Uterus (tissue), 3 donors: ENCODE measurements at regions not wholly inside any gene's neighbourhood (a gene's known extent, or its start where the extent isn't known, plus 50 kb on each side); places are given as distances from the start of the nearest gene placed in this dataset.

Source experiments
- DNase-seq, 2 donors: peaks; one replicate each; pipeline ENCODE4 v3.0.0-alpha.2; 2019 to 2020
- H3K27ac ChIP-seq, 2 donors: fragments of 200-600 bp; sonication (generic); 1 replicate in 1 of 2; 2 replicates in 1 of 2; pipeline ENCODE4 v1.5.1; 2016 to 2018
- H3K27me3 ChIP-seq, 2 donors: fragments of 200-600 bp; sonication (generic); one replicate each; pipeline ENCODE4 v1.5.1; 2018 to 2019; ENCODE audit warnings: control low read depth in 1 of 2
- H3K36me3 ChIP-seq, 2 donors: fragments of 200-600 bp; sonication (generic); one replicate each; pipeline ENCODE4 v1.5.1; 2019; ENCODE audit warnings: control low read depth in 1 of 2
- H3K4me1 ChIP-seq, 2 donors: fragments of 200-600 bp; sonication (generic); one replicate each; pipeline ENCODE4 v1.5.1; 2018 to 2019; ENCODE audit warnings: control low read depth in 1 of 2
- H3K4me3 ChIP-seq, 2 donors: fragments of 200-600 bp; sonication (generic); 1 replicate in 1 of 2; 2 replicates in 1 of 2; pipeline ENCODE4 v1.5.1; 2018 to 2019; ENCODE audit warnings: mild to moderate bottlenecking in 1 of 2
- H3K9me3 ChIP-seq, 2 donors: fragments of 200-600 bp; sonication (generic); one replicate each; pipeline ENCODE4 v1.5.1; 2019; ENCODE audit warnings: control low read depth in 1 of 2
- POLR2A ChIP-seq, 2 donors: fragments of 450-650 bp; IDR thresholded peaks; one replicate each; pipeline ENCODE4 v1.6.1; 2016; ENCODE audit warnings: antibody characterized with exemption in 2 of 2, mild to moderate bottlenecking in 1 of 2, moderate library complexity in 1 of 2
- intact Hi-C: fragments of 100-400 bp; cut with DNase I; formaldehyde crosslinking; loops from one replicate; pipeline ENCODE4 v1.15.1; 2023; ENCODE audit warnings: low total_unique reads
- TF ChIP-seq, protein P1 (sequence below), 4 experiments: fragments of 200-600 bp in 2 of 4; fragments of 450-650 bp in 2 of 4; sonication (generic) in 2 of 4; IDR thresholded peaks; one replicate each; pipeline ENCODE4 v1.5.1; 2016 to 2019; ENCODE audit warnings: antibody characterized with exemption in 4 of 4, mild to moderate bottlenecking in 2 of 4, moderate library complexity in 1 of 4
- donor health status: DM: yes; HTN: yes; CAD: no.

DNA sequence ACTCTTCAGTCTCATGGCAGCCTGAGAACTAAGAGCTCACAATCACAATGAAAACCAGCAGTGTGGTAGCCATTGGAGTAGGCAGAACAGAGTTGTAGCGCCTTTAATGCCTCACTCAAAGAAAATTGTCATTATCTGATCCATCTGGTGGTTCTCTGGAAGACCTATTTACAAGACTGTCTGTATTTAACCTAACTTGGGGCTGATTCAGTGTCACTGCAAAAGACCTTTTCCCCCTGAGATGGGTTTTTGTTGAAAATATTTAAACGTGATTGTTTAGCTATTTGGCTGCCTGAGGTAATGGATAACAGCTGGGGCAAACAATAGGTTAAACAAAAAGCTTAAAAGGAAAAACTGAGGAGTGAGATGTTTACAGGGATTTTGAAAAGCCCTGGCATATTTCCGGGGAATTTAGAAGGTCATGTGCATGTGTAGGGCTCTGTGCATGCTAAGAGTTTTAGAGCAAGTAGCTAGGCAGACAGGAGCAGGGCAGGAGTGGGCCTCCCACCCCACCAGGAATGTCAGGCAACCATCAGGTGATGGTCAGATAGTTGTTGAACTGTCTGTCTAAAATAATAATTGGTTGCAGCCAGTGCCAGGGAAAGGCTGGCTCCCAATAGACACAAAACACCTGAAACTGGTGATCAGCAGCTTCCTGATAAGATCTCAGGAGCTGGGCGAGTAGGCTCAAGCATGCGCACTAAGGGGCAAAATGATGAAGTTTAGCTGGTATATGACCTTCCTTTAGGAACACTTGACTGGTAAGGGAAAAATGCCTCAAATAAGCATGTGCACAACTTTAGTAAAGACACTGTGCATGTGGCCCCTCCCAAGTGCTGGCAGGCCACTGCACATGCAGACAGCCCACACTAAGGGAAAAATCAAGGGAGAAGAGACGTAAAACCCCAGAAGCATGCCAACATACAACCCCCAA is 70.8 kb upstream of the AKIRIN2 start:
- H3K27ac ChIP-seq: no peak overlapping the region
- no peaks in the 10 kb centered on the region for H3K4me1 ChIP-seq
- no peaks in the 10 kb centered on the region for H3K27me3 ChIP-seq
- intact Hi-C loops: no loop called here
- H3K4me3 ChIP-seq: no peak overlapping the region
- TF ChIP-seq, protein P1, sequence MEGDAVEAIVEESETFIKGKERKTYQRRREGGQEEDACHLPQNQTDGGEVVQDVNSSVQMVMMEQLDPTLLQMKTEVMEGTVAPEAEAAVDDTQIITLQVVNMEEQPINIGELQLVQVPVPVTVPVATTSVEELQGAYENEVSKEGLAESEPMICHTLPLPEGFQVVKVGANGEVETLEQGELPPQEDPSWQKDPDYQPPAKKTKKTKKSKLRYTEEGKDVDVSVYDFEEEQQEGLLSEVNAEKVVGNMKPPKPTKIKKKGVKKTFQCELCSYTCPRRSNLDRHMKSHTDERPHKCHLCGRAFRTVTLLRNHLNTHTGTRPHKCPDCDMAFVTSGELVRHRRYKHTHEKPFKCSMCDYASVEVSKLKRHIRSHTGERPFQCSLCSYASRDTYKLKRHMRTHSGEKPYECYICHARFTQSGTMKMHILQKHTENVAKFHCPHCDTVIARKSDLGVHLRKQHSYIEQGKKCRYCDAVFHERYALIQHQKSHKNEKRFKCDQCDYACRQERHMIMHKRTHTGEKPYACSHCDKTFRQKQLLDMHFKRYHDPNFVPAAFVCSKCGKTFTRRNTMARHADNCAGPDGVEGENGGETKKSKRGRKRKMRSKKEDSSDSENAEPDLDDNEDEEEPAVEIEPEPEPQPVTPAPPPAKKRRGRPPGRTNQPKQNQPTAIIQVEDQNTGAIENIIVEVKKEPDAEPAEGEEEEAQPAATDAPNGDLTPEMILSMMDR (IDR thresholded peaks at IDR 0.05): no peak
- no peak for TF ChIP-seq POLR2A (IDR thresholded peaks at IDR 0.05)
- H3K9me3 ChIP-seq: no peaks in the 10 kb centered on the region
- no peaks in the 10 kb centered on the region for H3K36me3 ChIP-seq
- no peak for DNase-seq

DNA sequence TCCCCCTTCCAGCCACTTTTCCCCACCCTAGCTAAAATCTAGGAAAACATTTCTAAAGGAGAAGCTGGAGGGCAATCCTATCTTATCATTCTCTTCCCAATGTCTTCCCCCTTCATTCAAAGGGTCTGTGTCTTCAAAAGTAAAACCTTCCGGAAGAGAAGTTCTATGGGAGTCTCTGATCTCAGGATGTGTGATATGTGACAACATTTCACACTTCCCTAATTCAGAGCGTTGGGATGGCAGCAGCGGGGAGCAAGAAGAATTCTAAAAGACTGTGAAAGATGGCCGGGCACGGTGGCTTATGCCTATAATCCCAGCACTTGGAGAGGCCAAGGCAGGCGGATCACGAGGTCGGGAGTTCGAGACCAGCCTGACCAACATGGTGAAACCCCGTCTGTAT is 65.4 kb upstream of the AKIRIN2 start:
- H3K27me3 ChIP-seq: no peaks in the 10 kb centered on the region
- H3K27ac ChIP-seq: no peak overlapping the region
- no peak overlapping the region for H3K4me3 ChIP-seq
- no peak for DNase-seq
- no peaks in the 10 kb centered on the region for H3K9me3 ChIP-seq
- H3K4me1 ChIP-seq: no peaks in the 10 kb centered on the region
- H3K36me3 ChIP-seq: no peaks in the 10 kb centered on the region
- no peak for TF ChIP-seq POLR2A (IDR thresholded peaks at IDR 0.05)
- TF ChIP-seq, protein P1 (IDR thresholded peaks at IDR 0.05): no peak
- intact Hi-C loops: no loop called here

DNA sequence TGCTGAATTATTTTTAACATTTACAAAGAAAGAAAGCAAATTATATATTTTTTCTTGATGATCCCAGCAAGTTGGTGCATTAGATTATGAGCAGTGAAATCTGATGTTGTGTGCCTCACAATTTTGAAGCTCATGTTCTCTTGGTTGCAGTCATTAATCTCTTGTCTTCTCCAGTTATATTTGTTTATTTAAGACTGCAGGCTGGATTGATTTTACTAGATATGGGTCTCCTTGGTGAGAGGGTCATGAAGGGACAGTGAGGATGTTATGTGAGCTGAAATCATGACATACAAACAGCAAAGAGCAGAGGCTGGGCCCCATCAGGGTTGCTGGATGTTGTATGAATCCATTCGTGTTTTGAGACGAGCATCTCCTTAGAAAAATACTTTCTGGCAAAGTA is 64.2 kb upstream of the AKIRIN2 start:
- H3K4me1 ChIP-seq: no peaks in the 10 kb centered on the region
- DNase-seq: no peak
- no peak overlapping the region for H3K27ac ChIP-seq
- no peaks in the 10 kb centered on the region for H3K27me3 ChIP-seq
- H3K36me3 ChIP-seq: no peaks in the 10 kb centered on the region
- H3K4me3 ChIP-seq: no peak overlapping the region
- TF ChIP-seq, protein P1 (IDR thresholded peaks at IDR 0.05): no peak
- no peaks in the 10 kb centered on the region for H3K9me3 ChIP-seq
- intact Hi-C loops: no loop called here

DNA sequence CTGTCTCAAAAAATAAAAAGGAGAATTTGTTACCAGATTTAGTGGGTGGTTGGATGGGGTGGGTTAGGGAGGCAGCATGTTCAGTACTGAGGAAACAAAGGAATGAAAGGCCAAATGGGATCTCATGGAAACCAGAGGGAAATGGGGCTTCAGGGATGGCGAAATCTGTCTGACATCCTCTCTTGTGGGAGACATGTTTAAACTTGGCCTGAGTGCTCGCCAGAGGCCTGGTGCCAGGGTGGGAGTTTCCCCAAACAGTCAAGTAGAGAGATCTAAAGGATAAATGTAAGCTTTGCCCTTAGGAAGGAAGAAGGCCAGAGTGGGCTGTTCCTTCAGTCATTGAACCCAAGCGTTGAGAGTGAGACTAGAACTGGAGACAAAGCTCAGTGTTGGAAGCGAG is 61.9 kb upstream of the AKIRIN2 start:
- H3K4me3 ChIP-seq: no peak overlapping the region
- H3K9me3 ChIP-seq: no peaks in the 10 kb centered on the region
- intact Hi-C loops: no loop called here
- H3K36me3 ChIP-seq: no peaks in the 10 kb centered on the region
- no peak for DNase-seq
- no peaks in the 10 kb centered on the region for H3K27me3 ChIP-seq
- no peak overlapping the region for H3K27ac ChIP-seq
- TF ChIP-seq POLR2A (IDR thresholded peaks at IDR 0.05): no peak
- TF ChIP-seq, protein P1 (IDR thresholded peaks at IDR 0.05): no peak
- no peaks in the 10 kb centered on the region for H3K4me1 ChIP-seq

DNA sequence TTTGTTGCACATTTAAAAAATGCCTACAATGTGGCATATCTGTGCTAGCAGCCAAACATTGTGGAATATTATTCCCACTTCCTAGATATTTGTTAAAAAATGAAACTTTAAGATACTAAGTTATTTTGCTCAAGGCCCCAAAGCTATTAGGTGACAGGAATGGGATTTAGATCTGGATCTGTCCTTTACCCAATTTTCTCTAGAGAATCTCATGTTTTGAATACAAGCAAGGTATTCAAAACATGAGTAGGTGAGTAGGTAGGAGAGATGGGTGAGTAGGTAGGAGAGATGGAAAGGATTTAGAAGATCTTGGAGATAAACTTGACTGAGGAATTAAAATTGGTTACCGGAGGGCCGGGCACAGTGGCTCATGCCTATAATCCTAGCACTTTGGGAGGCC is 61.2 kb upstream of the AKIRIN2 start:
- TF ChIP-seq, protein P1 (IDR thresholded peaks at IDR 0.05): no peak
- no peak for TF ChIP-seq POLR2A (IDR thresholded peaks at IDR 0.05)
- Histone ChIP-seq H3K4me1 (no peaks in the 10 kb centered on the region), H3K27me3 (no peaks in the 10 kb centered on the region), H3K36me3 (no peaks in the 10 kb centered on the region), H3K9me3 (no peaks in the 10 kb centered on the region), H3K4me3 (no peak overlapping the region), H3K27ac (no peak overlapping the region)
- intact Hi-C loops: no loop called here
- no peak for DNase-seq
